ENCODE measurements at regions not wholly inside any gene's neighbourhood (a gene's known extent, or its start where the extent isn't known, plus 50 kb on each side); places are given as distances from the start of the nearest gene placed in this dataset.
A peak's percentile ranks its signal among the peaks of the same experiment; 100 is the strongest.

DNA sequence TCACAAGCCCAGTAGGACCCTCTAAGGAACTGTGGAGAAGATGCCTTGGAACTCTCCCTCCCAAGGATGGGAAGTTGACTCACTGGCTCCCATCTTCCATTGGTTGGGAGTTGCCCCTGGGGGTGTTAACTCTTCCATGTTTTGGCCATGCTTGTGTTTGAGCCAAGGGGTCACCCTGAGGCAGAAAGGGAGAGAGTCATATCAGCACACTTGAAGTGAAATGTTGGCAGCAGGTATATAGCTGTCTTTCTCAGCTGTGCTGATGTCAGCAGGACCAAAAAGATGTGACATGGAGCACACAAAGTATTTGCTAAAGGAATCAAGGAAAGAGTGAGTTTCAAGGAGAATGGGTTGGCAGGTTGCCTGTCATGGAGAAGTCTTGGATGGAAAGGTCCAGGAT is 359.4 kb downstream of the RPS24 start:
- DNase-seq (ENCODE audit: low read depth): no peak

DNA sequence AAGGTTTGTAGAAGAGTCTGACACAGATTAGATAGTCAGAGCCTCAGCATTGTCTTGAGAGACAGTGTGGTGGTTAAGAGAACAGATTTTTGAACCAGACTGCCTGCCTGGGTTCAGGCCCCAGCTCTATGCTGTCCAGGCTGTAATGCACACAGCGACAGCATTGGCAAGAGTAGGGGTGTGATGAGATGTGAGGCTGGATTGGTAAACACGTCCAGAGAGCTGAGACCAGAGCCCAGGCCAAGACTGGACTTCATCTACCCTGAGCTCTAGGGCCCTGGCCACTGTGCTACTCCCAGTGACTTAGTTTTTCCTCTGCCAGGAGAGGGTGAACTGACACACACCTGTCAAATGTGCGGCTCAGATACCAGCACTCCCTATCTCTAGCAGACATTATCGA is 360.4 kb downstream of the RPS24 start:
- DNase-seq (ENCODE audit: low read depth): no peak

DNA sequence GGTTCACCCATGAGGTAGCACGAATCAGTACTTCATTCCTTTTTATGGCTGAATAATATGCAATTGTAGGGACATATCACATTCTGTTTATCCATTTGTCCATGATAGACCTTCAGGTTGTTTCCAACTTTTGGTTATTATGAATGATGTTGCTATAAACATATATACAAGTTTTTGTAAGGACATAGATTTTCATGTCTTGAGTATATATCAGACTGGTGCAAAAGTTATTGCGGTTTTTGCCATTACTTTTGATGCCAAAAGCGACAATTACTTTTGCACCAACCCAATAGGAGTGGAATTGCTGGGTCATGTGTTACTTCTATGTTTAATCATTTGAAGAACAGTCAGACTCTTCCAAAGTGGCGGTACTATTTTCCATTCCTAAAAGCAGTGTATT is 361.5 kb downstream of the RPS24 start:
- no peak for DNase-seq (ENCODE audit: low read depth)

DNA sequence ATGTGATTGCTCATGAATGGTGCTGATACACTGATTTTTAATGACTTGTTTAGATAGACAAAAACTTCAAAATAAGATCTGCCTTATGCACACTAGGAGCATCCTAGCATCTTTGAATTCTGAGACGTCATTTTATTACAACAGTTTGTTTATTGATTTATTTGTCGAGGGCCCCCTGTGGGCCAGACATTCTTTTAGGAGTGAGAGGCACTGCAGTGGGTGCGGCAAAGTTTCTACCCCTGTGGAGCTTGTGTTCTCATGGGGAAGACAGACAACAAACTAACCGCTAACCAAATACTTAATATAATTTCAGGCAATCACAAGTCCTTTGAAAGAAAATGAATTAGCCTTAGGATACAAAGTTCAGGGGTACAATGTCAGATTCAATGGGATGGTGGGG is 363.1 kb downstream of the RPS24 start:
- no peak for DNase-seq (ENCODE audit: low read depth)

DNA sequence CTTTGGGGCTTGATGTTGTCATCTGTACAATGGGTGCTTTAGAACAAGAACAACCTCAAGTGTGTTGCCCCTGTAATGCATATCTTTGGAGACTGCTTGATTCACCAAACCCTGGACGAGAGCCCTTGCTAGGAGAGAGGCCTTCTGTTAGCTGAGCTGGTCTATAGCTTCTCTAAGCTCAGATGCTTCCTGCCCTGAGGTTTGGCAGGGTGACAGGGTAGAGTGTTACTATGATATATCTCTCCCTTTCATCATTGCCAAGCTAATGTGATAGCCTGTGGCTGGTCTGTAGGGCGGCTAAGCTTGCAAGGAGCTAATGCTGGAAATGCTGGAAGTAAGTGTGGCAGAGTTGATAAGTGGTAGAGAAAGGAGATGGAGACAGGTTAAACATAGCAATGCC is 364.1 kb downstream of the RPS24 start:
- peak; percentile 30 for DNase-seq (ENCODE audit: low read depth)

DNA sequence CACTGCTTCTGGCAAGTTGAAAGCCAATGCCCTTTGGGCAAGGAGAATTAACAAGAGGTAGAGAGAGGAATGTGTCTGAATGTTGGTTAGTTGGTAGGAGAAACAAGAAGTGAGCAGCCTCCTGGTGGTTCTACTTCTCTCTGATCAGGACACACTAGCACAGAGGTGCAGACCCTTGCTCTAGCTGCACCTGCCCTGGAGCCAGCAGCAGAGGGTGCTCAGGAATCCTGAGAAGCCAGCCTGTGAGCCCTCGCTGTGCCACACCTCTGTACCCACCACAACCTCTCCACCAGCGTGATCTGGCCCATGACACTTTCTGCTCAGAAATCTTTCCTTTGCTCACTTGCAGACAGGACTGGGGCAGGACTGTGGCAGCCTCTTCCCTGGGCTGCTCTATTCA is 364.7 kb downstream of the RPS24 start:
- DNase-seq (ENCODE audit: low read depth): no peak

DNA sequence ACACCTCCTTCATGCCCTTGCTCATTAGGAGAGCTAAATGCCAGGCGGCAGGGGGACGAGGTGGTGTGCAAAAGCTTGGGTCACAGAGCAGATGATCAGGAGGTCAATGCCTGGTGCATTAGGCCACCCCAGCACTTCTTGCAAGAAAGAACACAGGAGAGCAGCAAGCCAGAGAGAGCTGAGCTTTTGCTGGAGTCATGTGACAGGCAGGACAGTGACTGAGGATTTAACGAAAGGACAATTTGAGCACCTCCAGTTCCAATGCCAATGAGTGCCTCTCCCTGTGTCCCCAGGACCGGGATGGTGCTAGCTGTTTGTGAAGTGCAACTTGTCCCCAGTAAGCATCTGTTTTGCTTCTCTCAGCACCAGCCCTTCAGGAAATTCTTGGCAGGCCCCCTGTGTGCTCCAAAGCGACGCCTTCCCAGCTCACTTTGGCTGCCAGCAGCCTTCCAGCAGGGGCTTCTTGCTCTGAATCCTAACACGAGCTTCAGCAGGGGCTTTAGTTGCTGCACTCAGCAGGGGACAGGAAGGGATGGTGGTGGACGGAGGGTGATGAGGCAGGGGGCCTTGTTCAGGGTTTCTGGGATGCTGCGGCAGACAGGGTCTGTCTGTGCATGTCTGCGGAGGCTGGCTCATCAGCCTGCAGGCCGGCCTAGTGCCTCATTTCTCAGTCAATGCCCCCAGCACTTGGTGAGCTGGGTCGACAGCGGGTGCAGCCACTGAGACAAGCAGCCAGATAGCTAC is 368.1 kb downstream of the RPS24 start:
- DNase-seq (ENCODE audit: low read depth): no peak

DNA sequence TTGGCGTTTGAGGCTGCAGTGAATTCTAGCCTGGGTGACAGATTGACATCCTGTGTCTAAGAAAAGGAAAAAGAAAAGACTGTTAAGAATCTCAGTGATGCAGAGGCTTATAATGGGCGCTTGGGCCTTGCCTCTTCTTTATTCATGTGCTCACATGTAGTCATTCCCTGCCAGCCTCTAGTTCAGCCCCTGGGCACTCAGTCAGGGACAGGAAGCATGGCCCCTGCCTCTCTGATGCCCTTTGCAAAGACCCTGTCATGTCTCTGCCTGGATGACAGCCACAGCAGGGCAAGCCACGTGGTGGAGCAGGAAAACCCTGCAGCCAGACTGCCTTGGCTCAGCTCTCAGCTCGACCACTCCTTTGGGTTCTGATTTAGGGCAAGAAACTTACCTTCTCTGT is 368.9 kb downstream of the RPS24 start:
- DNase-seq (ENCODE audit: low read depth): no peak

DNA sequence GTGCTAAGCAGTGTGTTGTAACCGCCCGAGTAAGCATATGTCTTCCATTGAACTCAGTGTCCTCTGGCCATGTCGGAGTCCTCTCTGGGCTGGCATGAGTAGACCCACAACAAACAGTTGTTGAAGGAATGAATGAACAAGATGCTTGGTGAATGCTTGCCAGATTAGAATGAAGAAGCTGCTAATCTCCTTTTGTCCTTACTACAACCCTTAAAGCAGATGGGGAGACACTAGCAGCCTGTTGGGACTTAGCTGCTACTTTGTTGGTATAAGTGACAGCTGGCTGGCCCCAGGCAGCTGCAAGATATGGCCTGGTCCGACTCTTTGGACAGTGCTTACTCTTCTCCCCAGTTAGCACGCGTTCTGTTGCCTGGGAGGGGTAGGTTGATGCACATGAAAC is 370.1 kb downstream of the RPS24 start:
- DNase-seq (ENCODE audit: low read depth): no peak

DNA sequence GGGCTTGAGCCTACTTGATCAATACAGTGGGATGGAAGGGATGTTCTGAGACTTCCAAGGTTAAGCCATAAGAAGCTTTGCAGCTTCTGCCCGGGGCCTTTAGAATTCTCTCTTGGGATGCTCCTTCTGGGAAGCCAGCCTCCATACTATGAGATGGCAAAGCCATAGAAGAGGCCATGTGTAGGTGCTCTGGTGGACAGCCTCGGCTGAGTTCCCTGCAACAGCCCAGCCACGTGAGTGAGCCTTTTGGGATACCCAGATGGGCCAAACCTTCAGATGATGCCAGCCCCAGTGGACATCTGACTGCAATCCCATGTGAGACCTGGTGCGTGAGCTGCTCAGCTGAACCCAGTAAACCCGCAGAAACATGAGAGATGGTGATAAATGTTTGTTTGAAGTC is 370.6 kb downstream of the RPS24 start:
- DNase-seq (ENCODE audit: low read depth): no peak

DNA sequence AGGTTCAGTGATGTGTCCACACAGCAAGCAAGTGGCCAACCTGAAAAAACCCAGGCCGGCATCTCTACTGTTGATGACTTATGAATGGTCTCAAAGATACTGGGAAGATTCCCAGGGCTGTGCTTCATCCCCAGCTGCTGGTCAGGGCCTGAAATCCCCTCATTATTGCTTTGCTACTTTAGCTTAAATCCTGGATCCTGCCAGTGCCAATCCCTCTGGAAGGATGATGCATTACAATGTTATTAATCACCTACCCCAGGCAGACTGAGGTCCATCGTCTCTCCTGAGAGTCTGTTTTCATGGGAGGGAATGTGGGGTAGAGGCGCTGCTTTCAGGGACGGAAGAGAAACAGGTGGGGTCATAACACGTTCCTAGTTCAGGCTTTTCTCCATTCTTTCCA is 371.6 kb downstream of the RPS24 start:
- DNase-seq (ENCODE audit: low read depth): no peak

DNA sequence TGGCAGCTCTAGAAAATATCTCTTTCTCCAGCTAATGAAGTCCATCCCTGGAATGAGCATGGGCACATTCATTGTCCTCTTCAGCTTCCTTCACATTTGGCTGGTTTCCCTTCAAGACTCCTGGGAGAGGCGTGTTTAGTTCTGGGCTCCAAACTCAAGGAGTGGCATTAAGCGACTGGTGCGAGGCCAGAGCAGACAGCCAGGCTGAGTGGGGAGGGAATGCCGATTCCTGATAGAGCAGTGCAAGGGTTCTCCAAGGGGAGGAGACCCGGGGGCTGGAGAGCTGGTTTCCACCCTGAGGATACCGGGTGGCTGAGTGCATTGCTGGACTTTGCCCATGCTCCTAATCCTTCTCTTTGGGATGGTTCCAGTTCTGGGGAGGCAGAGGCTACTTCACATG is 372.1 kb downstream of the RPS24 start:
- DNase-seq (ENCODE audit: low read depth): no peak

DNA sequence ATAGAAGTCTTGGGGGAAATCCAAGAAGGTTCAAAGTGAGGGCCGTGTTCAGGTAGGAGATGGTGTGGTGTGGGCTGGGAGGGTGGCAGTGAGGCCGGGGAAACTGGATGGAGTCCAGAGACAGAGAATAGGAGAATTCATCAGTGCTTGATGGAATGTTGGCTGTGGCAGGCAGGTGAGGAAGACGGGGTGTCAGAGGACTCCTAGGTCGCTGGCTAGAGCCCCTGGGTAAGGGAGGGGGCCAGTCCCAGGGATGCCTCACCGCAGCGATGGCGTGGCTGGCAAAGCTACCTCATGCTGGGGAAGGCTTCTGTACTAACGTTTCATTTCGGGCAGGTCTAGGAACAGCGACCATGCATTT is 373.0 kb downstream of the RPS24 start:
- DNase-seq (ENCODE audit: low read depth): no peak

DNA sequence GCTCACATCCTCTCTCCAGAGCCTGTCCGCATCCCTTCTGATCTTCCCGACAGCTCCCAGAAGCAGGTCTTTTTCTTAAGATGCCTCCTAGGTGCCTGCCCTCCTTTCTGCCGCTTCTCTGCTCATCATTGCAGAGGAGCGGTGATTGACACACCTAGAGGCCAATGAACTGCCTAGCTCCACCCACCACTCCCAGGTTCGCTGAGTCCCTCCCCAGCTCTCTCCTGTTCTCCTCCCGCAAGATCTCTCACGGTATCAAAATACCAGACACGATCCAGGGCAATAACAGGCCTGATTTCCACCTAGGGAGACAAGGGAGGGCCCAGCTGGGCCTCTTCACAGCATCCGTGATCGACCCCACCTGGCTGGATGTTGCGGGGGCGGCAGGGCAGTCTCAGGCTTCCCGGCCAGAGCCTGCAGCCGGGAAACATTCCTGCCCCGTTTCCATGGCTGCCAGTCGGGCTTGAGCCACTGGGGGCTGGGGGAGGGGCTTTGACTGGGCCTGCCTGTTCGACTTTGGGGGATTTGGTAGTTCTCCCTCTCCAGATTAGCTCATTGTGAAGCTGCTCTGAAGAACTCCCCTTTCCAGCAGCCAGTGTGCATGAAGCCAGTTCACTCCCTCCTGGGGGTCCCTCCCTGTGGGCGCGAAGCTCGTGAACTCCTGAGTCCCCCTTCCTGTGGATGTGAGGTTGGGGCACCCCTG is 373.5 kb downstream of the RPS24 start:
- DNase-seq (ENCODE audit: low read depth): peak; percentile 97

DNA sequence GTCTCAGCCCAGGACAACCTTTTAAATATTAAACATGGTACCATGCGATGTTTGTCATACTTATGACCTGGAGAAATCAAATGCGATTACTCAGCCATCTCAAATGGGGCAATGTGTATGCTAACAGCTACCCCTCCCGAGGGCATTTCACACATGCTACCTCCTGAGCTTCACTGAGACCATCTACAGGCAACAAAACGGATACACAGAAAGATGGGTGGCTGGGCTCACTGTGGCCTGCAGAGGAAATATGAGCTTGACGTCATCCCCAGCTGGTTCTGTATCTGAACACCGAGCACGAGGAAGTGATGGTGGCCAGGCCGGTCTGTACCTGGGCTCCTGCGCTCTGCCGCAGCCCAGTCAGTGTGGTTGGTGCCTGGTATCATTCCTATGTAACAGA is 374.3 kb downstream of the RPS24 start:
- DNase-seq (ENCODE audit: low read depth): no peak

DNA sequence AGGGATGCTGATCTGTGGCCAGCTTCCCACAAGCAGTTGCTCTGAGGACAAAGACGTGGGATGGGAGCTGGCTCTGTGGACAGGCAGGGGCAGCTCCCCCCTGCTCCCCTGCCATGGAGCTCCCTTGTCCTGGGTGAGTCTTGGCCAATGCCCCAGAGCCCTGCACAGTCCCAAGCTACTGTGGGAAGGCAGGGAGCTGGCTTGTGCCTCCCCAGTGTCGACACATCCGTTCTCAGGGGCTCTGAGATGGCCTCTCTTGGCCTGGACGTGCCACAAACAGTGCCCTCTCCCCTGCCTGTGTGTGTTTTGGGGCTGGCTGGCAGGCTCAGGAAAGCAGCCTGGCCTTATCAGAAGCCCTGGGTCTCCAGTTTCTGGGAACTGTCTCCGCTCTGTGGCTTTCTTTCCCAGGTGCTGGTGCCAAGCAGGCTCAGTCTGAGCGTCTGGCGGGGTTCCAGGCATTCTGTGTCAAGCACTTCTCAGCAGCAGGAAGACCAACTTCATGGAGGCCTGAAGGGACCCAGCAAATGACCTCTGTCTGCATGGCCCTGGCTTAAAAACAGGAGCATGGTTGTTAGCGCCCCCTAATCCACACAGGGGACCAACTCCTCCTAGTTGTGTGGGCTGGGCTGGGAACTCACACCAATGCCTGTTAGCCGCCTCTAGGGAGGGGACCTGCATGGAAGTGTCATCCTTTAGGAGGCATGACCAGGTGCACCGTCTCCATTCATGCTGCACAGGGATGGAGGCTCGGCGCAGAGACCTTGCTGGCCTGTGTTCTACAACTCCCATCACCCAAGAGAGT is 375.2 kb downstream of the RPS24 start:
- DNase-seq (ENCODE audit: low read depth): peak; percentile 51

DNA sequence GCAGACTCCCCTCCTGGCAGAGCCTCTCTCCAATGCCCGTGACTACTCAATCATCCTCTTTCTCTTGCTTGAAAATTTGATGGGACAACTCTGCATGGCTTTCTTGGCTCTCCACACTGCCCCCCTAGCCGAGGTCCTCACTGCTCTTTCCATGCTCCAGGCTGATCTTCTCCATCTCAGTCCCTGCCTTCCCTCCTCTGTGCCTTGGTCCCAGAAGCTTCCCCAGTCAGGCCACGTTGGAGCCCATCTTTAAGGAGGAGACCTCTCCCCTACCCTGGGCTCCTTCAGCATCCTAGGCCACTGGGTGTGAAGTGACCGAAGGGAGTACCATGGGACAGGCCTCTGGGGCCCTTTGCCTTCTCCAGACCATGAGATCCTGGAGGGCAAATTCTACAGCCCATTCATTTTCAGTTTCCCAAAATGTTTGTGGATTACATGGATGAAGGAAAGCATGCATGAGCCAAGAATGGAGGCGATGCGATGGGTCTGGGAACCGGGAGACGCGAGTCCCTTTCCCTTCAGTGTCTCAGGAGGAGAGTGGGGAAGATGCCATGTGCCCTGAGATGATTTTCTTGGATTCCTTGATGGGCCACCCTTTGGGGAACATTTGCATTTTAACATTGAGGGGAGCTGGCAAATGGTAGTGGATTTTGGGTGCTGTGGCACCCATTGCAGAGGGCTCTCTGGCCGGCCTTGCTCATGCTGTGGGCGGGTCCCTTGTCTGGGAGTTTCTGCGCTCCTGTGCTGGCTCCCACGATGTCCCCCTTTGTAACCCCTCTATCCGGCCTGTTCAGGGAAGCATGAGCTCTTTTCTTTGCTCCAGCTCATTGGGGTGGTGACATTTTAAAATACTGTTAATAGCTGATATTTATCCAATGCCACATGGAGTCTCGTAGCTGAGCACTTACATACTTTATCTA is 376.6 kb downstream of the RPS24 start:
- DNase-seq (ENCODE audit: low read depth): no peak

DNA sequence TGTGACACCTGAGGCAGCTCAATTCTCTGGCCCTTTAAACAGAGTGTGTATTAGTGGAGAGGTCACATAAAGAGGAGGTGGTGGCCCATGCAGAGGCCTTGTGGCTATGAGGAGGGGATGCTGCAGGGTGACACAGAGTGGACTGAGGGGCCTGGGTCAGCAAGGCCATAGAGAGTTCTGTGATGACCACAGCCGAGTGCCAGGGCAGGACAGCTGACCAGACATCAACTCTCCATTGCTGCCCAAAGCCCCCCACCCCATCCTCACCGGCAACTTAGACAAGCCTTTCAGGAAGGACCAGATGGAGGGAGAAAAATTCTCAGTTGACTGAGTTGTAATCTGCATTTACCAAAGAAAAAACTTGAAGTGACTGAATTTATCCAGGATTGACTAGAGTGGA is 378.1 kb downstream of the RPS24 start:
- DNase-seq (ENCODE audit: low read depth): no peak

DNA sequence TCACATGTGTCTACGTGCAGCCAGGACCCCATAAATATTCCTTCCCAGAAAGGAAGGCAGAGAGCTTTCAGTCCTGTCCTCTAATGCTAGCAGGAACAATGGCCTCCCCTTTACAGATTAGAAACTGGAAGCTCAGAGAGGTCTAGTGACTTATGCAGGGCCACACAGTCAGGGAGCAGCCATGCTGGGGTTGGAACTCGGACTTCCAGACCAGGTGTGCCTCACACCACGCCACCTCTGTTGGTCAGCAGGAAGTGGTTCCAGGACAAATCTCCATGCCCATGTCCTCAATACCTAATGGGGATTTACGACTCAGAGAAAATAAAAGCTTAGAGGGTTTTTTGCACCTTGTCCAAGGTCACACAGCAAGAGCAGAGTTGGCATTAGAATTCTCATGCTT is 378.9 kb downstream of the RPS24 start:
- no peak for DNase-seq (ENCODE audit: low read depth)

DNA sequence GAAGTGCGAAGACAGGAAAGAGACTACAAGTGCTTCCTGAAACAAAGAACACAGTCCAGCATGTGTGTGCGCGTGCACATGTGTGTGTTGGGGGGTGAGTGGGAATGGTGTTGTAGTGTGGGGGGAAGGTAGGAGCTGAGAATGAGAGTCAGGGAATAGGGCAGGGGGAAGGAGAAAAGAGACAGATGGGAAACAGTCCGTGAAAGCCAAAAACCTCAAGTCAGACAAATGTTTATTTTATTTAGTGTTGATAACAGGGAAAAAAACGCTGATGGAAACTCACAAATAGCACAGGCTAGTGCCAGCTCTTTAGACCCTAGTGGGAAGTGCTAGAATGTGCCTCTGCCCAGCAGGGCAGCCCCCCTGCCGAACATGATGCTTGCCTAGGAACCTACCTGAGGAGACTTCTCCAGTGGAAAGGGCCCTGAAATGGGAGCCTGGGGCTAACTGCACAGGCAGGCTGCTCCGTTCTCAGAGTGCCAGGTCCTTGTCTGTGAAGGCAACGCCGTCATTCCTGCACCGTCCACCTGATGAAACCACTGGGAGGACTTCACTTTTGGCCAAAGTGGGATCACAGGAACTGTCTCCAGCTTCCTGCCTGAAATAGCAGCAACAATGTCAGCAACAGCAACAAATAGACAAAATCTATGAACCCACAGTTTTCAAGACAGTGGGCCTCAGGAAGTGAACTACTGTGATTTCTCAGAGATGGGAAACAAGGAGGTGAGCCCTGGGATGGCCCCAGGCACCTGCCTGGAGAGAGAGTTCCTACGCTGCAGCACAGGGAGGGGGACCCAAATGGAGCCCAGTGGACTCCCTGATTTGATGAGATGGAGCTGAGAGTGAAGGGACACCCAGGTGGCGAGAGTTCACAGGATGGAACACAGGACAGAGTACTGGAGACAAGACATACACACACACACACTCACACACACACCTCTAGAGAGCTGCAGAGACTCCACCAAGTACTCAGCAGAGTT is 379.7 kb downstream of the RPS24 start:
- DNase-seq (ENCODE audit: low read depth): no peak

DNA sequence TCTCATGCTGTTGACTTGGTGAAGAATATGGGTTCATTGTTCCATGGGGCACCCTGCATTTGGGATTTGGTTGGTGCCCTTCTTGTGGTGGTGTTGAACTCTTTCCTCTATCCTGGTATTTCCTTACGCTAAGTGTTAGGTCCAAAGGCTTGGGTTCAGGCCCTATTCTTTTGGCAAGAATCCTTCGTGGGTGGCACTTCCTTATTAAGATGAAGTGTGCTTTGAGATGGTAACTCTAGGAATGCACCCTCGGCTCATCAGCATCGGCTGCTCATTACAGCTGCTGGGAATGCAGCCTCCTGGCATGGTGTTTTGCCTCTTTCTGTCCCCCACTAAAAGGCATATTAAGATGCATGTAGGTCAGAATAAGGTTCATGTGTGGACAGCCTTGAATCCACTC is 380.7 kb downstream of the RPS24 start:
- no peak for DNase-seq (ENCODE audit: low read depth)
